B cell (primary cell): ENCODE measurements at regions not wholly inside any gene's neighbourhood (a gene's known extent, or its start where the extent isn't known, plus 50 kb on each side); places are given as distances from the start of the nearest gene placed in this dataset.

Source experiments
- EZH2 ChIP-seq: IDR thresholded peaks from 2 replicates; pipeline ENCODE4 v1.6.1; 2012; ENCODE audit warnings: borderline replicate concordance, low read depth, mild to moderate bottlenecking, moderate library complexity, low read length; ENCODE audit not compliant: insufficient read depth, poor library complexity, severe bottlenecking
- TF ChIP-seq, protein P1 (sequence below): fragments of 200-600 bp; IDR thresholded peaks from one replicate; pipeline ENCODE4 v1.8.0; 2022; ENCODE audit warnings: antibody characterized with exemption, mild to moderate bottlenecking

DNA sequence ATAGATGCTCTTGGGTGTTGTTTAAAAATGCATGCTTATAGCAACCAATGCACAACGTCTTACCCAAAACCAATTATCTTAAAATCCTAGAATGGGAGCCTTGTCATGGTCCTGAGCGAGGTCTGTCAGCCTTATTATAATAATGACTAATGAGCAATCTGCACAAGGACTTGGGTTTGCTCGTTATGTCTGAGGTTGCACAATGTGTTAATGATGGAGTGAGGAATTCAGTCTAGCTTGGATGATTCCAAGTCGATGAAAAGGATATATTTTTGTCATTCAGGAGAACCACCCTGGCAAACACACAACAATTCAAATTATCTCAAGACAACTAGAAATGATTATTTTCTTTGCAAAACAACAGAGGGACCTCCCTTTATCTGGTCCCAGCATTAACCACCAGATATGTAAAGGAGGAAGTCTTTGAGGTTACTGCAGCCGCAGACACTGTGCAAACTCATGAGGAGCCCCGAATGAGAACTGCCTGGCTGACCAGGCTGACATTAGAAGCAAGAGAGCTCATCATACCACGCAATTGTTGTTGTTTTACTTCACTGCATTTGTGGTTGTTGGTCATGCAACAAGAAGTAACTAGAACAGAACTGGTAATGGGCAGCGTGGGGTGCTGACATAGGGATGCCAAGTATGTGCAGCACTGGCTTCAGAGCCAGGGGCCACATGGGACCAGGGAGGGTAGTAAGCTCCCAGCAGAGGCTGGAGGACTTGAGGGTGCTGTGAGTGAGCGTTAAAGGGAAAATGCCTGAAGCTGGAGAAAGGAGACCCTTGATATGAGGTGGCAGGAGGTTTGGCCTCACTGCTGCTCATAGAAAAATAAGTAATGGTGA, 488.3 kb downstream of the CDH26 start:
- TF ChIP-seq, protein P1, sequence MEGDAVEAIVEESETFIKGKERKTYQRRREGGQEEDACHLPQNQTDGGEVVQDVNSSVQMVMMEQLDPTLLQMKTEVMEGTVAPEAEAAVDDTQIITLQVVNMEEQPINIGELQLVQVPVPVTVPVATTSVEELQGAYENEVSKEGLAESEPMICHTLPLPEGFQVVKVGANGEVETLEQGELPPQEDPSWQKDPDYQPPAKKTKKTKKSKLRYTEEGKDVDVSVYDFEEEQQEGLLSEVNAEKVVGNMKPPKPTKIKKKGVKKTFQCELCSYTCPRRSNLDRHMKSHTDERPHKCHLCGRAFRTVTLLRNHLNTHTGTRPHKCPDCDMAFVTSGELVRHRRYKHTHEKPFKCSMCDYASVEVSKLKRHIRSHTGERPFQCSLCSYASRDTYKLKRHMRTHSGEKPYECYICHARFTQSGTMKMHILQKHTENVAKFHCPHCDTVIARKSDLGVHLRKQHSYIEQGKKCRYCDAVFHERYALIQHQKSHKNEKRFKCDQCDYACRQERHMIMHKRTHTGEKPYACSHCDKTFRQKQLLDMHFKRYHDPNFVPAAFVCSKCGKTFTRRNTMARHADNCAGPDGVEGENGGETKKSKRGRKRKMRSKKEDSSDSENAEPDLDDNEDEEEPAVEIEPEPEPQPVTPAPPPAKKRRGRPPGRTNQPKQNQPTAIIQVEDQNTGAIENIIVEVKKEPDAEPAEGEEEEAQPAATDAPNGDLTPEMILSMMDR = no peak
- no peak for TF ChIP-seq EZH2
